Calu3 (cell line): ENCODE measurements at regions not wholly inside any gene's neighbourhood (a gene's known extent, or its start where the extent isn't known, plus 50 kb on each side); places are given as distances from the start of the nearest gene placed in this dataset.

Experiments used
- BruUV-seq: library from RNA; stranded (reverse); fragments of 400-500 nt; replicated peaks from 2 replicates; lab custom pipeline; 2021; lab: Mats Ljungman, UMichigan
- CTCF ChIA-PET: fragments of 300-600 bp; sonication (Branson Sonifier 250); formaldehyde crosslinking; loops from one replicate; lab custom pipeline; 2022; ENCODE audit warnings: antibody characterized with exemption; lab: Charles Lee
- DNase-seq: peaks from one replicate; pipeline ENCODE4 v3.0.0; 2022
- H3K27ac Mint-ChIP-seq: one replicate; pipeline ENCODE4 v1.8.0; 2022; ENCODE audit warnings: mixed read lengths; ENCODE audit not compliant: unreplicated experiment
- H3K27me3 Mint-ChIP-seq: one replicate; pipeline ENCODE4 v1.8.0; 2022; ENCODE audit warnings: mixed read lengths; ENCODE audit not compliant: unreplicated experiment
- H3K36me3 Mint-ChIP-seq: one replicate; pipeline ENCODE4 v1.8.0; 2022; ENCODE audit warnings: mild to moderate bottlenecking, moderate library complexity, mixed read lengths; ENCODE audit not compliant: insufficient read depth, unreplicated experiment
- H3K4me1 Mint-ChIP-seq: one replicate; pipeline ENCODE4 v1.8.0; 2022; ENCODE audit warnings: mild to moderate bottlenecking, low read depth, mixed read lengths; ENCODE audit not compliant: unreplicated experiment
- H3K4me3 Mint-ChIP-seq: one replicate; pipeline ENCODE4 v1.8.0; 2022; ENCODE audit warnings: mild to moderate bottlenecking, low read depth, moderate library complexity, mixed read lengths; ENCODE audit not compliant: unreplicated experiment
- H3K9me3 Mint-ChIP-seq: one replicate; pipeline ENCODE4 v1.8.0; 2022; ENCODE audit warnings: low read depth, mixed read lengths; ENCODE audit not compliant: unreplicated experiment
- CTCF ChIP-seq: fragments of 200-600 bp; IDR thresholded peaks from one replicate; pipeline ENCODE4 v1.8.0; 2022; ENCODE audit warnings: antibody characterized with exemption; ENCODE audit not compliant: unreplicated experiment
- intact Hi-C: fragments of 100-400 bp; cut with micrococcal nuclease; formaldehyde crosslinking; loops from one replicate; pipeline ENCODE4 v1.10.0; 2022; ENCODE audit not compliant: unreplicated experiment

GRCh38 chr6:84498905-84499304 is 265.5 kb downstream of the TBX18 start:
- Mint-ChIP-seq H3K27ac (no peak overlapping the region), H3K27me3 (no peaks in the 10 kb centered on the region), H3K9me3 (peaks cover 6% of the 10 kb centered on the region), H3K4me3 (no peak overlapping the region), H3K36me3 (peaks cover 4% of the 10 kb centered on the region), H3K4me1 (peaks cover 14% of the 10 kb centered on the region)
- DNase-seq, result no peak
- BruUV-seq, result no TSS peak
- CTCF ChIA-PET, result no interaction called here
- intact Hi-C loops, result no loop called here
- no peak for TF ChIP-seq CTCF

- no peak for TF ChIP-seq CTCF
- Mint-ChIP-seq H3K4me1 (no peaks in the 10 kb centered on the region), H3K4me3 (no peak overlapping the region), H3K36me3 (peaks cover 4% of the 10 kb centered on the region), H3K9me3 (peaks cover 9% of the 10 kb centered on the region), H3K27ac (no peak overlapping the region), H3K27me3 (no peaks in the 10 kb centered on the region)
- DNase-seq, result no peak
- intact Hi-C loops, result no loop called here
- BruUV-seq, result no TSS peak
- CTCF ChIA-PET, result interaction anchor here (0.6 kb wide), 1 partner anchor 390 kb away, joined by 3 read pairs; no protein-coding TSS in a partner anchor
Measured at GRCh38 chr6:84492241-84493165, 265.1 kb upstream of the CEP162 start.

GRCh38 chr6:84489598-84489997 is 262.2 kb upstream of the CEP162 start:
- CTCF ChIA-PET, result no interaction called here
- BruUV-seq, result no TSS peak
- Mint-ChIP-seq H3K27ac (no peak overlapping the region), H3K27me3 (no peaks in the 10 kb centered on the region), H3K4me1 (no peaks in the 10 kb centered on the region), H3K4me3 (no peak overlapping the region), H3K36me3 (no peaks in the 10 kb centered on the region), H3K9me3 (peaks cover 10% of the 10 kb centered on the region)
- DNase-seq, result no peak
- intact Hi-C loops, result no loop called here
- no peak for TF ChIP-seq CTCF

- Mint-ChIP-seq H3K9me3 (peaks cover 10% of the 10 kb centered on the region), H3K36me3 (no peaks in the 10 kb centered on the region), H3K27me3 (no peaks in the 10 kb centered on the region), H3K4me3 (no peak overlapping the region), H3K4me1 (no peaks in the 10 kb centered on the region), H3K27ac (no peak overlapping the region)
- CTCF ChIA-PET, result no interaction called here
- no peak for DNase-seq
- intact Hi-C loops, result no loop called here
- BruUV-seq, result no TSS peak
- TF ChIP-seq CTCF, result no peak
Measured at GRCh38 chr6:84486526-84486925, 259.1 kb upstream of the CEP162 start.
